ENCODE measurements at regions not wholly inside any gene's neighbourhood (a gene's known extent, or its start where the extent isn't known, plus 50 kb on each side); places are given as distances from the start of the nearest gene placed in this dataset.

DNA sequence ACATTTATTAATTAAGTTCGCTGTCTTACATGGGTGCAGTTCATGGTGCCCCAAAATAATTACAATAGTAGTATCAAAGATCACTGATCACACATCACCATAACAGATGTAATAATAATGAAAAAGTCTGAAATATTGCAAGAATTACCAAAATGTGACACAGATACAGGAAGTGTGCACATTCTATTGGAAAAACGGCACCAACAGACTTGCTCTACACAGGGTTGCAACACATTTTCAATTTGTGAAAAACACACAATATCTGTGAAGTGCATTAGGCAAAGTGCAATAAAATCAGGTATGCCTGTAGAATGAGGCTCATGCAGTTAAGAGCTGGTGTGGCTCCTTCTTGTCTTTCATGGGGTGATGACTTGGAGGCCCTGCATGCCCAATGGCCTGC is 265.8 kb downstream of the RPLP1 start:
- intact Hi-C loops (cut with micrococcal nuclease; ENCODE audit: unreplicated experiment): no loop called here
- DNase-seq (ENCODE audit: low spot score): no peak
- peaks cover 8% of the 10 kb centered on the region for H3K4me1 ChIP-seq (ENCODE audit: insufficient read depth, low read length, poor library complexity, severe bottlenecking)
- no peak for TF ChIP-seq EZH2phosphoT487 (IDR thresholded peaks at IDR 0.05; ENCODE audit: borderline replicate concordance, low read depth, low read length)
- TF ChIP-seq, protein P1, sequence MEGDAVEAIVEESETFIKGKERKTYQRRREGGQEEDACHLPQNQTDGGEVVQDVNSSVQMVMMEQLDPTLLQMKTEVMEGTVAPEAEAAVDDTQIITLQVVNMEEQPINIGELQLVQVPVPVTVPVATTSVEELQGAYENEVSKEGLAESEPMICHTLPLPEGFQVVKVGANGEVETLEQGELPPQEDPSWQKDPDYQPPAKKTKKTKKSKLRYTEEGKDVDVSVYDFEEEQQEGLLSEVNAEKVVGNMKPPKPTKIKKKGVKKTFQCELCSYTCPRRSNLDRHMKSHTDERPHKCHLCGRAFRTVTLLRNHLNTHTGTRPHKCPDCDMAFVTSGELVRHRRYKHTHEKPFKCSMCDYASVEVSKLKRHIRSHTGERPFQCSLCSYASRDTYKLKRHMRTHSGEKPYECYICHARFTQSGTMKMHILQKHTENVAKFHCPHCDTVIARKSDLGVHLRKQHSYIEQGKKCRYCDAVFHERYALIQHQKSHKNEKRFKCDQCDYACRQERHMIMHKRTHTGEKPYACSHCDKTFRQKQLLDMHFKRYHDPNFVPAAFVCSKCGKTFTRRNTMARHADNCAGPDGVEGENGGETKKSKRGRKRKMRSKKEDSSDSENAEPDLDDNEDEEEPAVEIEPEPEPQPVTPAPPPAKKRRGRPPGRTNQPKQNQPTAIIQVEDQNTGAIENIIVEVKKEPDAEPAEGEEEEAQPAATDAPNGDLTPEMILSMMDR (conservative IDR thresholded peaks at IDR 0.05; ENCODE audit: low read length): no peak
- ChIA-PET CTCF (ENCODE audit: unreplicated experiment) (no interaction called here), POLR2A (no interaction called here)
- BruUV-seq (replicated peaks): no TSS peak
- H3K79me2 ChIP-seq (ENCODE audit: insufficient read depth, low read depth, low read length): no peaks in the 10 kb centered on the region
- H3K4me3 ChIP-seq (ENCODE audit: low read depth, low read length, poor library complexity, severe bottlenecking): no peak overlapping the region
- H3K9me3 ChIP-seq (ENCODE audit: low read length): no peaks in the 10 kb centered on the region
- no peaks in the 10 kb centered on the region for H3K36me3 ChIP-seq (ENCODE audit: insufficient read depth, low read length)
- no peaks in the 10 kb centered on the region for H3K9me2 ChIP-seq (ENCODE audit: insufficient read depth, low read length)
- no peak overlapping the region for H3K27ac ChIP-seq (ENCODE audit: low read depth, low read length, poor library complexity, severe bottlenecking)
- no peak overlapping the region for H2AFZ ChIP-seq (ENCODE audit: low read length)
- no peaks in the 10 kb centered on the region for H4K20me1 ChIP-seq (ENCODE audit: insufficient read depth, low read length)
- no peak overlapping the region for H3K4me2 ChIP-seq (ENCODE audit: low read length)

GRCh38 chr15:69718916-69719315 is 266.3 kb downstream of the RPLP1 start:
- H3K9me2 ChIP-seq (ENCODE audit: insufficient read depth, low read length): no peaks in the 10 kb centered on the region
- ChIA-PET POLR2A (no interaction called here), CTCF (ENCODE audit: unreplicated experiment) (no interaction called here)
- H3K9me3 ChIP-seq (ENCODE audit: low read length): no peaks in the 10 kb centered on the region
- H2AFZ ChIP-seq (ENCODE audit: low read length): peak overlapping the region; percentile 72; the same call in 1 of the 2 replicates
- intact Hi-C loops (cut with micrococcal nuclease; ENCODE audit: unreplicated experiment): no loop called here
- no peak overlapping the region for H3K4me3 ChIP-seq (ENCODE audit: low read depth, low read length, poor library complexity, severe bottlenecking)
- no peaks in the 10 kb centered on the region for H4K20me1 ChIP-seq (ENCODE audit: insufficient read depth, low read length)
- no peak overlapping the region for H3K27ac ChIP-seq (ENCODE audit: low read depth, low read length, poor library complexity, severe bottlenecking)
- H3K36me3 ChIP-seq (ENCODE audit: insufficient read depth, low read length): no peaks in the 10 kb centered on the region
- DNase-seq (ENCODE audit: low spot score): peak; percentile 42
- peak overlapping the region; percentile 35; the same call in 1 of the 2 replicates for H3K4me2 ChIP-seq (ENCODE audit: low read length)
- peaks cover 8% of the 10 kb centered on the region for H3K4me1 ChIP-seq (ENCODE audit: insufficient read depth, low read length, poor library complexity, severe bottlenecking)
- TF ChIP-seq, protein P1 (conservative IDR thresholded peaks at IDR 0.05; ENCODE audit: low read length): no peak
- no peak for TF ChIP-seq EZH2phosphoT487 (IDR thresholded peaks at IDR 0.05; ENCODE audit: borderline replicate concordance, low read depth, low read length)
- BruUV-seq (replicated peaks): no TSS peak
- H3K79me2 ChIP-seq (ENCODE audit: insufficient read depth, low read depth, low read length): no peaks in the 10 kb centered on the region

DNA sequence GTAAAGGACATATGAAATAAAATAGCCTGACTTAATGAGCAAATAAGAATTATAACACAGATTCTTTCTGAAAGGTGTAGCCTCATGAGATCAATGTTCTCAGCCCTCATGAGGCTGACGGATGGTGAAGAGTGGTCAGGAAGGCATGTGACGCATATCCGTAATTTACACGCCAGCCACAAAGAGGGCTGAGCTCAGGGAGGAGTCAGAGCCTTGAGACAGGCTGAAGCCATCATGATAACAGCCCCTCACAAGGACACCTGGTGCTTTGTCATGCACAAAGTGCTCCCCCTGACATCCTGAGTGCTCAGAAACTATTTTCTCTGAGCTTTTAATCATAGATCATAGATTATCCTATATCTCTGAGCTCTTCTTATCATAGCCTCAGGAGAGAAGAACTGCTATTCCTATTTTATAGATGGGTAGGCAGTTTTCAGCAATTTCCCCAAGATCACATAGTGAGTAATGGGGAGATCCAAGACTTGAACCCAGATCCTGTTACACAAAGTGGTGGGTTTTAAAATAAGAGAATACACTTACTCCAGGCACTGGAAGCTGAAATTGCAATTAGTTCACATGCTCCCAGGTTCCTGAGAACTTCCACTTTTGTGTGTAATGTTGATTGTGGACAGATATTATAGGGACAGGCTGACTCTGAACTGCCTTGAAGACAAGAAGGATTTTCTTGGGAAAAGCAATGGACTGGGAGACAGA is 267.1 kb downstream of the RPLP1 start:
- no peaks in the 10 kb centered on the region for H3K9me2 ChIP-seq (ENCODE audit: insufficient read depth, low read length)
- no peaks in the 10 kb centered on the region for H3K36me3 ChIP-seq (ENCODE audit: insufficient read depth, low read length)
- no TSS peak for BruUV-seq (replicated peaks)
- H3K79me2 ChIP-seq (ENCODE audit: insufficient read depth, low read depth, low read length): no peaks in the 10 kb centered on the region
- intact Hi-C loops (cut with micrococcal nuclease; ENCODE audit: unreplicated experiment): loop anchor here (10.0 kb wide), 2 partner anchors 145 to 495 kb away; no protein-coding TSS in a partner anchor
- no peak overlapping the region for H2AFZ ChIP-seq (ENCODE audit: low read length)
- no peak overlapping the region for H3K27ac ChIP-seq (ENCODE audit: low read depth, low read length, poor library complexity, severe bottlenecking)
- peak; percentile 18 for DNase-seq (ENCODE audit: low spot score)
- H3K4me1 ChIP-seq (ENCODE audit: insufficient read depth, low read length, poor library complexity, severe bottlenecking): peaks cover 8% of the 10 kb centered on the region
- no peaks in the 10 kb centered on the region for H4K20me1 ChIP-seq (ENCODE audit: insufficient read depth, low read length)
- ChIA-PET POLR2A (no interaction called here), CTCF (ENCODE audit: unreplicated experiment) (no interaction called here)
- H3K9me3 ChIP-seq (ENCODE audit: low read length): no peaks in the 10 kb centered on the region
- H3K4me2 ChIP-seq (ENCODE audit: low read length): no peak overlapping the region
- no peak overlapping the region for H3K4me3 ChIP-seq (ENCODE audit: low read depth, low read length, poor library complexity, severe bottlenecking)
- TF ChIP-seq, protein P1 (conservative IDR thresholded peaks at IDR 0.05; ENCODE audit: low read length): no peak
- TF ChIP-seq EZH2phosphoT487 (IDR thresholded peaks at IDR 0.05; ENCODE audit: borderline replicate concordance, low read depth, low read length): no peak
